GM12878 (cell line): ENCODE measurements at regions not wholly inside any gene's neighbourhood (a gene's known extent, or its start where the extent isn't known, plus 50 kb on each side); places are given as distances from the start of the nearest gene placed in this dataset.

ENCODE experiments used
- CREB1 ChIP-seq: IDR thresholded peaks from 2 replicates; pipeline ENCODE4 v1.6.1; 2012; ENCODE audit warnings: low read depth, mild to moderate bottlenecking, inconsistent platforms
- EGR1 ChIP-seq, 2 experiments: IDR thresholded peaks; 1 replicate in 1 of 2; 2 replicates in 1 of 2; pipeline ENCODE4 v1.6.1; 2011 to 2012; ENCODE audit warnings: low read depth in 2 of 2, low read length in 2 of 2, borderline replicate concordance in 1 of 2, mild to moderate bottlenecking in 1 of 2, moderate library complexity in 1 of 2
- JUND ChIP-seq: IDR thresholded peaks from 2 replicates; pipeline ENCODE4 v1.6.1; 2012; ENCODE audit warnings: low read depth, mild to moderate bottlenecking, low read length, improper control_type of control experiment, moderate library complexity
- MYC ChIP-seq: IDR thresholded peaks from 2 replicates; pipeline ENCODE4 v1.6.1; 2011; ENCODE audit warnings: mild to moderate bottlenecking, low read length, moderate library complexity, inconsistent platforms; ENCODE audit not compliant: insufficient read depth, insufficient replicate concordance, insufficient read length, severe bottlenecking
- NBN ChIP-seq: fragments of 450-650 bp; IDR thresholded peaks from 2 replicates; pipeline ENCODE4 v1.6.1; 2016
- POLR2A ChIP-seq: IDR thresholded peaks from 2 replicates; pipeline ENCODE4 v1.6.1; 2011; ENCODE audit warnings: low read depth, mild to moderate bottlenecking, low read length
- RELA ChIP-seq: fragments of 450-650 bp; IDR thresholded peaks from 2 replicates; pipeline ENCODE4 v1.8.0; 2014; ENCODE audit warnings: borderline replicate concordance; ENCODE audit not compliant: partially characterized antibody

DNA sequence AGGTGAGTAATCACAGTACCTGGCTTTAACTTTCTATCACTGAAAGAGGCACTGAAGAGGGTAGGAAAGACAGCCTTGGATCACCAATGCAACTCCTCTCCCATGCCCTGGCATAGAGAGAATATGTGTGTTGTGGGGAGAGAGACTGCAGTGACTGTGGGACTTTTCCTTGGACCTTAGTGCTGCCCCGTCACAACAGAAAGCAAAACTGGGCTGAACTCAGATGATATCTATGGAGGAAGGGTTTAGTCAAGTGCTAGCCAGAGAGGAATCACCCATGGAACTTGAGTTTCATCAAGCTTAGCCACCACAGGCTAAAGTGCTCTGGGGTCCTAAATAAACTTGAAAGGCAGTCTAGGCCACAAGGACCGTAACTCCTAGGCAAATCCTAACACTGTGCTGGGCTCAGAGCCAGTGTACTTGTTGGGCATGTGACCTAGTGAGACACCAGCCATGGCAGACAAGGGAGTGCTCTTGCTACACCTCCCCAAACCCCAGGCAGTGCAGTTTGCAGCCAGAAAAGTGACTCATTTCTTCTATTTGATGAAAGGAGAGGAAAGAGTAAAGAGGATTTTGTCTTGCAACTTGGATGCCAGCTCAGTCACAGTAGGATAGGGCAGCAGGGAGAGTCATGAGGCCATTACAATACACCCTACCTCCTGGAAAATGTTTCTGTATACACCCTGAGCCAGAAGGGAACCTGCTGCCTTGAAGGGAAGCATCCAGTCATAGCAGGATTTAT lies 105.8 kb upstream of the SPOPL start:
- TF ChIP-seq JUND (no peak), EGR1 (IDR thresholded peaks at IDR 0.05; ENCODE audit: borderline replicate concordance in 1 of 2, low read depth in 2 of 2, low read length in 2 of 2) (no peak), RELA (no peak), CREB1 (no peak), MYC (no peak), POLR2A (no peak), NBN (no peak)
